Mesothelial cell of epicardium (in vitro differentiated cells): ENCODE measurements at regions not wholly inside any gene's neighbourhood (a gene's known extent, or its start where the extent isn't known, plus 50 kb on each side); places are given as distances from the start of the nearest gene placed in this dataset.

Source experiments
- DNase-seq, 2 experiments: peaks; one replicate each; pipeline ENCODE4 v3.0.0; 2021; ENCODE audit warnings: low spot score in 2 of 2; ENCODE audit not compliant: unreplicated experiment in 2 of 2
- H3K27ac Mint-ChIP-seq: 2 replicates; pipeline ENCODE4 v1.8.0; 2021; ENCODE audit warnings: mixed read lengths
- H3K27me3 Mint-ChIP-seq: 2 replicates; pipeline ENCODE4 v1.8.0; 2021; ENCODE audit warnings: low read depth, mixed read lengths
- H3K36me3 Mint-ChIP-seq: 2 replicates; pipeline ENCODE4 v1.8.0; 2021; ENCODE audit warnings: mixed read lengths
- H3K4me1 Mint-ChIP-seq: 2 replicates; pipeline ENCODE4 v1.8.0; 2021; ENCODE audit warnings: mixed read lengths
- H3K4me3 Mint-ChIP-seq: 2 replicates; pipeline ENCODE4 v1.8.0; 2021; ENCODE audit warnings: mild to moderate bottlenecking, moderate library complexity, mixed read lengths
- H3K9me3 Mint-ChIP-seq: 2 replicates; pipeline ENCODE4 v1.8.0; 2021; ENCODE audit warnings: mixed read lengths
- TF ChIP-seq, protein P1 (sequence below): fragments of 200-600 bp; sonication (generic); IDR thresholded peaks from one replicate; pipeline ENCODE4 v1.5.0; 2021; ENCODE audit warnings: antibody characterized with exemption; ENCODE audit not compliant: unreplicated experiment

DNA sequence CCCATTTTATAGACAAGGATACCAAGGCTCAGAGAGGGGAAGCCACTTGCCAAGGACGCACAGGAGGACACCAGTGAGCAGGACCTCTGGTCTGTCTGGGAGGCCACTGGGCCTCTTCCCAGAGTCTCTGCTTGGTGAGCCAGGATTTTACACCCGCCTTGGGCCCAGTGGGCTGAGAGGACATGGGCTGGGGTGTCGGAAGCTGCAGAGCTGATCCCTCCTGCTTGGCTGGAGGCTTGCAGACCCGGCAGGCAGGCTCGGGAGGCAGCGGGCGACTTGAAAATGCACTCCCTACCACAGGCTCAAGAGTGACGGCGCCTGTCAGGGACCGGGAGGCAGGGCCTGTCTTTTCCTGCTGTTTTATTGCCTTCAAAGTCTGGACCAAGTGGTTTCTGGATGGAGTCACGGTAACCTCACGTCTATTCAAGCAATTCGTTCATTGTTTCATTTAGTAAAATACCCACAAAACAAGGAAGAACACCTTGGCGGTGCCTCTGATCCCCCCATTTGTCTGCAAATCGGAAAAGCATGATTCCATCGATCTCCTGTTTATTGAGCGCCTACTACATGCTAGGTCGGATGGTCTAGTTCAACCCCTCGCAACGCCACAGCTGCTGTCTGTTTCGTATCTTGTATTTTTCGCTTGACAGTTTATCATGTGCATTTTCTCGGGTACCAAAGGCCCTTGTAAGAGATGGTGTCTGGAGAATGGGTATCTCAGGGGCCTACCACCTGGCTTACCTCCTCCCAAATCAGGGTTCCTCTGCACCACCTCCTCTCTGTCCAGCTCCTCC is 108.1 kb upstream of the IER5L start:
- TF ChIP-seq, protein P1, sequence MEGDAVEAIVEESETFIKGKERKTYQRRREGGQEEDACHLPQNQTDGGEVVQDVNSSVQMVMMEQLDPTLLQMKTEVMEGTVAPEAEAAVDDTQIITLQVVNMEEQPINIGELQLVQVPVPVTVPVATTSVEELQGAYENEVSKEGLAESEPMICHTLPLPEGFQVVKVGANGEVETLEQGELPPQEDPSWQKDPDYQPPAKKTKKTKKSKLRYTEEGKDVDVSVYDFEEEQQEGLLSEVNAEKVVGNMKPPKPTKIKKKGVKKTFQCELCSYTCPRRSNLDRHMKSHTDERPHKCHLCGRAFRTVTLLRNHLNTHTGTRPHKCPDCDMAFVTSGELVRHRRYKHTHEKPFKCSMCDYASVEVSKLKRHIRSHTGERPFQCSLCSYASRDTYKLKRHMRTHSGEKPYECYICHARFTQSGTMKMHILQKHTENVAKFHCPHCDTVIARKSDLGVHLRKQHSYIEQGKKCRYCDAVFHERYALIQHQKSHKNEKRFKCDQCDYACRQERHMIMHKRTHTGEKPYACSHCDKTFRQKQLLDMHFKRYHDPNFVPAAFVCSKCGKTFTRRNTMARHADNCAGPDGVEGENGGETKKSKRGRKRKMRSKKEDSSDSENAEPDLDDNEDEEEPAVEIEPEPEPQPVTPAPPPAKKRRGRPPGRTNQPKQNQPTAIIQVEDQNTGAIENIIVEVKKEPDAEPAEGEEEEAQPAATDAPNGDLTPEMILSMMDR, result no peak
- Mint-ChIP-seq H3K27me3 (no peaks in the 10 kb centered on the region), H3K9me3 (no peaks in the 10 kb centered on the region), H3K36me3 (no peaks in the 10 kb centered on the region), H3K4me1 (peaks cover 20% of the 10 kb centered on the region), H3K4me3 (no peak overlapping the region), H3K27ac (no peak overlapping the region)
- DNase-seq, result peak in 1 of 2 experiments; percentile 34

DNA sequence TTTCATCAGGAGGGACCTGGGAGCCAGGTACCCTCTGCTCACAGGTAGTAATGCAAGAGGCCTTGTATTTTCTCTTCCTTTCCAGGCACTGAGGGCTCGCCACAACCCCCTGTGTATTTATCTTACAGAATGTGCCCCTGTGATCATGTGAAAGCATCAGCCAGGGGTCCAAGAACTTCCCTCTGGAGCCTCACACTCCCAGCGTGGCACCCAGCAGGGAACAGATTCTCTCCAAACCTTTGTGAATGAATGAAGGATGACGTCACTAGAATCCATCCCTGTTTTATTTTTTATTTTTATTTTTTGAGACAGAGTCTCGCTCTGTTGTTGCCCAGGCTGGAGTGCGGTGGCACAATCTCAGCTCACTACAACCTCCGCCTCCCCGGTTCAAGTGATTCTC is 107.3 kb upstream of the IER5L start:
- TF ChIP-seq, protein P1, result no peak
- Mint-ChIP-seq H3K4me1 (peaks cover 20% of the 10 kb centered on the region), H3K36me3 (no peaks in the 10 kb centered on the region), H3K4me3 (no peak overlapping the region), H3K27ac (no peak overlapping the region), H3K27me3 (no peaks in the 10 kb centered on the region), H3K9me3 (no peaks in the 10 kb centered on the region)
- peak in 1 of 2 experiments; percentile 9 for DNase-seq

DNA sequence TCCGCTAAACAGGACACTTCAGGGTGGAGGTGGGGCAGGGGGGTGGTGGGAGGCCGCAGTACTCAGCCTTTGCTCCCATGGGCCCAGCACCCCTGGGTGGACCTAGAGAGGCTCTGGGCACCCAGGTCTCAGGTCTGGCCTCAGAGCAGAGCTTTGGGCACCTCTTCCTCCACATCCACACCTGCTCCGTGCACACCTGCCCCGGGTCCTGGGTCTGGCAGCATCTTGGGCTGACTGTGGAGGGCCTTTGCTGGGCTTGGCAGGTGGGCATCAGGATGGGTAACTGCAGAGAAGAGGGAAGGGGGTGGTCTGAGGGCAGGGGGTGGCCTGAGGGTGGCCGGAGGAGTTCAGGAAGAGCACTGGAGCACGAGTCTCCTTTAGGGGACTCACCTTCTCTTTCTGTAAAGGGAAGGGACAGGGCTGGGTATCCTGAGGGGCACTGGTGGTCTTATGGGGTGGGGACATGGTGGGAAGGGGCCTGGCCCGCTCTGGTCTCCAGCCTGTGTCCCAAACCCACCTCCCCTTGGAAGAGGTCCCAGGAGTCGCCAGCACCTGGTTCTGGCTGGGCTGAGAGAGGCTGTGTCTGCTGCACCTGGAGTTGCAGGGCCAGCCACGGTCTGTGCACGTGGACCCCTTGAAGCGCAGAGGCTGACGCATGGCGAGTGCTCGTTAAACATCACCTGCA is 106.7 kb upstream of the IER5L start:
- Mint-ChIP-seq H3K4me1 (peaks cover 20% of the 10 kb centered on the region), H3K9me3 (no peaks in the 10 kb centered on the region), H3K36me3 (no peaks in the 10 kb centered on the region), H3K4me3 (no peak overlapping the region), H3K27me3 (no peaks in the 10 kb centered on the region), H3K27ac (no peak overlapping the region)
- DNase-seq, result peak in 1 of 2 experiments; percentile 28
- TF ChIP-seq, protein P1, result no peak

DNA sequence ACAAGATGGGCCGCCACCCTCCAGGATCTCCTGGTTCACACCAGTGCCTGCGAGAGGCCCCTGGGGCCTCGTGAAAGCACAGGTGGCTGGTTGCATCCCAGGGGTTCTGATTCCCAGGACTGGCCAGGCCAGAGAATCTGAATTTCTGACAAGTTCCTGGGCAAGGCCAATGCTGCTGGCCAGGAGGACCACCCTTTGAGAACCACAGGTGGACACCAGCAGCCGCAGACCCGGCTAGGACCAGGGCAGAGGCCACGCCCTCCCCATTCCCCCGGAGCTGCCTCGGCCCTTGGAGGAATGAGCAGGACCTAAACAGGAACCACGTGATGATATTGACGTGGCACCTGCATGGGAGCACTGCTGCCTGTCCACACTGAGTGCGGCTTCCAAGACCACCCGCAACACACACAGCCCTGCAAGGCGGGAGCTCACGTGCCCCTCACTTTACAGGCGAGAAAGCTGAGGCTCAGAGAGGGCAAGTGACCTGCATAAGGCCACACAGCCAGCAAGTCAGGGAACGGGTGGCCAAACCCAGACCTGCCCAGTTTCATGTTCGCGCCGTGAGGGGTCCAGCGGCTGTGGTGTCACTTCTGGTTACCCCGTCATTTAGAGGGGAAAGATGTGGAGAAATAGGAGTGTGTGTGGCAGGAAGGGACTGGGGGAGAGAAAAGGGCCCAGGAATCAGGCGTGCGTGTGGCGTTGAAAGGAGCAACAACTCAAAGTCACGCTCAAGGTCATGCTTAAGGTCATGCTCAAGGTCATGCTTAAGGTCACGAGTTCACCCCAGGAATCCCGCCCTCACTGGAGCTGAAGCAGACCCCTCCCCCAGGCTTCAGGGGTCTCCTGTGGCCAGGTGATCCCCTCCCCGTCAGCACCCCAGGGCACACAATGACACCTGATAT is 105.9 kb upstream of the IER5L start:
- no peaks in the 10 kb centered on the region for H3K9me3 Mint-ChIP-seq
- H3K27ac Mint-ChIP-seq, result no peak overlapping the region
- no peaks in the 10 kb centered on the region for H3K27me3 Mint-ChIP-seq
- TF ChIP-seq, protein P1, result no peak
- H3K4me3 Mint-ChIP-seq, result no peak overlapping the region
- no peaks in the 10 kb centered on the region for H3K36me3 Mint-ChIP-seq
- DNase-seq, result peak in 1 of 2 experiments; percentile 34
- H3K4me1 Mint-ChIP-seq, result peaks cover 16% of the 10 kb centered on the region

DNA sequence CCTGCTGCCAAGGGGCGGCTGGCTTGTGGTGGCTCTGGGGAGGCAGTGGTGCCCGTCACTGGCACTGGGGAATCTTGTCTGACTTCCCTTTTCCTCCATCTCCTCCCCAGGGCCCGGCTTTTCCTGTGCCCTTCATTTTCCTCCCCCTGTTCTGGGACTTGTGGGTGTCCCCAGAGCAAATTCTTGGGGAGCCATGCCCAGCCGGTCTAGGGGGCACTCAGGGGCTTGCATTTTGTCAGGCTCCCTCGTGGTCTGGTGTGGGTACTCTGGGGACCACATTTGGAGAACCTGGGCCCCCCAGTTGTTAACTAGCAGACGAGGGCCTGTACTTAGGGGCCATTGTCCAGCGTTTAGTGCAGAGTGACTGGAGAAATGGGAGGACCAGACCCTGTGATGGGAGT is 105.2 kb upstream of the IER5L start:
- Mint-ChIP-seq H3K36me3 (no peaks in the 10 kb centered on the region), H3K4me1 (peaks cover 21% of the 10 kb centered on the region), H3K9me3 (no peaks in the 10 kb centered on the region), H3K4me3 (no peak overlapping the region), H3K27me3 (no peaks in the 10 kb centered on the region), H3K27ac (no peak overlapping the region)
- TF ChIP-seq, protein P1, result no peak
- DNase-seq, result peak in 1 of 2 experiments; percentile 25
